Hepatocyte (in vitro differentiated cells): ENCODE measurements at regions not wholly inside any gene's neighbourhood (a gene's known extent, or its start where the extent isn't known, plus 50 kb on each side); places are given as distances from the start of the nearest gene placed in this dataset.
A peak's percentile ranks its signal among the peaks of the same experiment; 100 is the strongest.

Source experiments
- DNase-seq: peaks from one replicate; pipeline ENCODE4 v3.0.0-alpha.2; 2016; ENCODE audit warnings: low spot score
- H2AFZ ChIP-seq: fragments of 200-600 bp; sonication (generic); 2 replicates; pipeline ENCODE4 v1.6.0; 2016; ENCODE audit warnings: antibody characterized with exemption, mild to moderate bottlenecking
- H3K27ac ChIP-seq: fragments of 200-600 bp; sonication (generic); 2 replicates; pipeline ENCODE4 v1.5.1; 2016; ENCODE audit warnings: mild to moderate bottlenecking
- H3K27me3 ChIP-seq: fragments of 200-600 bp; sonication (generic); 2 replicates; pipeline ENCODE4 v1.6.1; 2016
- H3K36me3 ChIP-seq: fragments of 200-600 bp; sonication (generic); replicated peaks from 2 replicates; pipeline ENCODE4 v1.5.1; 2016; ENCODE audit warnings: low read depth; ENCODE audit not compliant: insufficient read depth
- H3K4me1 ChIP-seq: fragments of 200-600 bp; sonication (generic); 2 replicates; pipeline ENCODE4 v1.5.1; 2016; ENCODE audit warnings: mild to moderate bottlenecking, moderate library complexity; ENCODE audit not compliant: insufficient read depth
- H3K4me2 ChIP-seq: fragments of 200-600 bp; sonication (generic); 2 replicates; pipeline ENCODE4 v1.6.0; 2016
- H3K4me3 ChIP-seq: fragments of 200-600 bp; sonication (generic); 2 replicates; pipeline ENCODE4 v1.5.1; 2016; ENCODE audit warnings: mild to moderate bottlenecking
- H3K79me2 ChIP-seq: fragments of 200-600 bp; sonication (generic); 2 replicates; pipeline ENCODE4 v1.6.0; 2017; ENCODE audit warnings: mild to moderate bottlenecking
- H3K9me2 ChIP-seq: fragments of 200-600 bp; sonication (generic); replicated peaks from 2 replicates; pipeline ENCODE4 v1.6.0; 2017; ENCODE audit warnings: mild to moderate bottlenecking; ENCODE audit not compliant: insufficient read depth
- H3K9me3 ChIP-seq: fragments of 200-600 bp; sonication (generic); 2 replicates; pipeline ENCODE4 v1.5.1; 2016; ENCODE audit warnings: low read depth, mild to moderate bottlenecking
- H4K20me1 ChIP-seq: fragments of 200-600 bp; sonication (generic); 2 replicates; pipeline ENCODE4 v1.6.0; 2016; ENCODE audit warnings: mild to moderate bottlenecking; ENCODE audit not compliant: insufficient read depth, poor library complexity, severe bottlenecking
- CTCF ChIP-seq: fragments of 200-600 bp; sonication (generic); IDR thresholded peaks from 2 replicates; pipeline ENCODE4 v1.5.1; 2016; ENCODE audit warnings: antibody characterized with exemption, mild to moderate bottlenecking; ENCODE audit not compliant: poor library complexity
- EZH2 ChIP-seq: fragments of 200-600 bp; sonication (generic); IDR thresholded peaks from 2 replicates; pipeline ENCODE4 v1.6.1; 2016; ENCODE audit warnings: antibody characterized with exemption, mild to moderate bottlenecking, borderline replicate concordance
- EZH2phosphoT487 ChIP-seq: fragments of 200-600 bp; sonication (generic); IDR thresholded peaks from one replicate; pipeline ENCODE4 v1.6.1; 2018; ENCODE audit warnings: antibody characterized with exemption, mild to moderate bottlenecking, low read depth, moderate library complexity; ENCODE audit not compliant: unreplicated experiment, severe bottlenecking
- WGBS: methylation state at CpG from one replicate; pipeline ENCODE4 v1.1.6; 2016; ENCODE audit warnings: low lambda C conversion rate; ENCODE audit errors: missing lambda C conversion rate; 5-methylcytosine and 5-hydroxymethylcytosine counted together

GRCh38 chr4:58261526-58261925 is 1151.3 kb upstream of the IGFBP7 start:
- Histone ChIP-seq H3K9me3 (no peaks in the 10 kb centered on the region), H3K79me2 (no peaks in the 10 kb centered on the region), H4K20me1 (no peaks in the 10 kb centered on the region), H3K27me3 (no peaks in the 10 kb centered on the region), H3K27ac (no peak overlapping the region), H2AFZ (no peak overlapping the region), H3K9me2 (no peaks in the 10 kb centered on the region), H3K4me2 (no peak overlapping the region), H3K36me3 (no peaks in the 10 kb centered on the region), H3K4me1 (no peaks in the 10 kb centered on the region), H3K4me3 (no peak overlapping the region)
- DNase-seq: no peak
- TF ChIP-seq EZH2phosphoT487: no peak
- no peak for TF ChIP-seq CTCF
- TF ChIP-seq EZH2: no peak

- WGBS: 86% methylated on average over 3 of the region's 3 CpGs
- Histone ChIP-seq H4K20me1 (no peaks in the 10 kb centered on the region), H3K4me1 (no peaks in the 10 kb centered on the region), H2AFZ (no peak overlapping the region), H3K4me3 (no peak overlapping the region), H3K27me3 (no peaks in the 10 kb centered on the region), H3K27ac (no peak overlapping the region), H3K36me3 (no peaks in the 10 kb centered on the region), H3K79me2 (no peaks in the 10 kb centered on the region), H3K9me3 (no peaks in the 10 kb centered on the region), H3K4me2 (no peak overlapping the region), H3K9me2 (no peaks in the 10 kb centered on the region)
- no peak for DNase-seq
- TF ChIP-seq EZH2: no peak
- no peak for TF ChIP-seq CTCF
- TF ChIP-seq EZH2phosphoT487: no peak
These were observed 1144.1 kb upstream of the IGFBP7 start for GRCh38 chr4:58254291-58254690.

- Histone ChIP-seq H3K4me2 (no peak overlapping the region), H3K4me1 (no peaks in the 10 kb centered on the region), H3K27me3 (no peaks in the 10 kb centered on the region), H2AFZ (no peak overlapping the region), H3K9me3 (no peaks in the 10 kb centered on the region), H4K20me1 (no peaks in the 10 kb centered on the region), H3K4me3 (no peak overlapping the region), H3K27ac (no peak overlapping the region), H3K36me3 (no peaks in the 10 kb centered on the region), H3K79me2 (no peaks in the 10 kb centered on the region), H3K9me2 (no peaks in the 10 kb centered on the region)
- no peak for DNase-seq
- no peak for TF ChIP-seq EZH2
- no peak for TF ChIP-seq EZH2phosphoT487
- TF ChIP-seq CTCF: no peak
- WGBS: 85% methylated on average over 2 of the region's 2 CpGs
These were observed 1142.5 kb upstream of the IGFBP7 start for GRCh38 chr4:58252656-58253055.

- H3K4me1 ChIP-seq: no peaks in the 10 kb centered on the region
- no peak overlapping the region for H3K4me3 ChIP-seq
- DNase-seq: peak; percentile 13
- H3K9me2 ChIP-seq: no peaks in the 10 kb centered on the region
- H3K27ac ChIP-seq: no peak overlapping the region
- TF ChIP-seq CTCF: peak; percentile 23
- TF ChIP-seq EZH2phosphoT487: no peak
- TF ChIP-seq EZH2: no peak
- H3K27me3 ChIP-seq: no peaks in the 10 kb centered on the region
- WGBS: 48% methylated on average over 3 of the region's 3 CpGs
- no peak overlapping the region for H3K4me2 ChIP-seq
- no peaks in the 10 kb centered on the region for H3K9me3 ChIP-seq
- no peaks in the 10 kb centered on the region for H3K36me3 ChIP-seq
- H4K20me1 ChIP-seq: no peaks in the 10 kb centered on the region
- H2AFZ ChIP-seq: no peak overlapping the region
- H3K79me2 ChIP-seq: no peaks in the 10 kb centered on the region
These were observed 1137.6 kb upstream of the IGFBP7 start for GRCh38 chr4:58247792-58248191.
